MM.1S (cell line): ENCODE measurements at regions not wholly inside any gene's neighbourhood (a gene's known extent, or its start where the extent isn't known, plus 50 kb on each side); places are given as distances from the start of the nearest gene placed in this dataset.

Experiments used
- DNase-seq: peaks from one replicate; pipeline ENCODE4 v3.0.0-alpha.2; 2015
- H2AFZ ChIP-seq: fragments of 300-600 bp; sonication (generic); 2 replicates; pipeline ENCODE4 v1.6.0; 2016; ENCODE audit warnings: antibody characterized with exemption, low read length
- H3F3A ChIP-seq: fragments of 300-600 bp; sonication (generic); 2 replicates; pipeline ENCODE4 v1.6.1; 2016; ENCODE audit warnings: mild to moderate bottlenecking, antibody characterized with exemption, low read length, moderate library complexity, mixed read lengths; ENCODE audit not compliant: insufficient read depth
- H3K27ac ChIP-seq: fragments of 300-600 bp; sonication (generic); 2 replicates; pipeline ENCODE4 v1.5.1; 2016; ENCODE audit warnings: mild to moderate bottlenecking, low read length
- H3K27me3 ChIP-seq: fragments of 300-600 bp; sonication (generic); replicated peaks from 2 replicates; pipeline ENCODE4 v1.6.0; 2016; ENCODE audit warnings: low read length; ENCODE audit not compliant: insufficient read depth
- H3K36me3 ChIP-seq: fragments of 300-600 bp; sonication (generic); replicated peaks from 2 replicates; pipeline ENCODE4 v1.6.1; 2016; ENCODE audit warnings: mild to moderate bottlenecking, low read length, mixed read lengths; ENCODE audit not compliant: insufficient read depth
- H3K4me1 ChIP-seq: fragments of 300-600 bp; sonication (generic); 2 replicates; pipeline ENCODE4 v1.6.1; 2016; ENCODE audit warnings: low read length, mixed read lengths
- H3K4me2 ChIP-seq: fragments of 300-600 bp; sonication (generic); 2 replicates; pipeline ENCODE4 v1.6.0; 2016; ENCODE audit warnings: low read depth, low read length
- H3K4me3 ChIP-seq: fragments of 300-600 bp; sonication (generic); 2 replicates; pipeline ENCODE4 v1.5.1; 2016; ENCODE audit warnings: low read length, mixed read lengths
- H3K79me2 ChIP-seq: fragments of 300-600 bp; sonication (generic); 2 replicates; pipeline ENCODE4 v1.6.1; 2016; ENCODE audit warnings: mixed run types, low read length, mixed read lengths
- H3K9ac ChIP-seq: fragments of 300-600 bp; sonication (generic); 2 replicates; pipeline ENCODE4 v1.6.1; 2016; ENCODE audit warnings: low read length, mixed read lengths
- H3K9me2 ChIP-seq: fragments of 300-600 bp; sonication (generic); replicated peaks from 2 replicates; pipeline ENCODE4 v1.6.1; 2016; ENCODE audit warnings: mild to moderate bottlenecking, low read length, mixed read lengths; ENCODE audit not compliant: insufficient read depth
- H3K9me3 ChIP-seq: fragments of 300-600 bp; sonication (generic); replicated peaks from 2 replicates; pipeline ENCODE4 v1.6.1; 2016; ENCODE audit warnings: mild to moderate bottlenecking, low read length, mixed read lengths; ENCODE audit not compliant: insufficient read depth
- H4K20me1 ChIP-seq: fragments of 300-600 bp; sonication (generic); 2 replicates; pipeline ENCODE4 v1.6.1; 2016; ENCODE audit warnings: mild to moderate bottlenecking, low read length, moderate library complexity, mixed read lengths; ENCODE audit not compliant: insufficient read depth
- EZH2 ChIP-seq: fragments of 300-600 bp; sonication (generic); optimal IDR thresholded peaks from 2 replicates; pipeline ENCODE3; 2017; ENCODE audit warnings: low read depth, mild to moderate bottlenecking, antibody characterized with exemption, low read length, mixed read lengths
- EZH2phosphoT487 ChIP-seq: fragments of 300-600 bp; sonication (generic); IDR thresholded peaks from 2 replicates; pipeline ENCODE4 v1.6.1; 2018; ENCODE audit warnings: antibody characterized with exemption, low read length
- TF ChIP-seq, protein P1 (sequence below): fragments of 300-600 bp; sonication (generic); IDR thresholded peaks from 2 replicates; pipeline ENCODE4 v1.5.1; 2016; ENCODE audit warnings: antibody characterized with exemption, low read length, mixed read lengths

- H3K4me1 ChIP-seq, result no peaks in the 10 kb centered on the region
- H3K27ac ChIP-seq, result no peak overlapping the region
- no peaks in the 10 kb centered on the region for H3K79me2 ChIP-seq
- H3K27me3 ChIP-seq, result peaks cover 95% of the 10 kb centered on the region
- no peak overlapping the region for H3K4me2 ChIP-seq
- H3K36me3 ChIP-seq, result no peaks in the 10 kb centered on the region
- no peaks in the 10 kb centered on the region for H3K9me3 ChIP-seq
- no peak overlapping the region for H2AFZ ChIP-seq
- H3K4me3 ChIP-seq, result no peak overlapping the region
- H4K20me1 ChIP-seq, result no peaks in the 10 kb centered on the region
- no peak for TF ChIP-seq EZH2phosphoT487
- TF ChIP-seq, protein P1, sequence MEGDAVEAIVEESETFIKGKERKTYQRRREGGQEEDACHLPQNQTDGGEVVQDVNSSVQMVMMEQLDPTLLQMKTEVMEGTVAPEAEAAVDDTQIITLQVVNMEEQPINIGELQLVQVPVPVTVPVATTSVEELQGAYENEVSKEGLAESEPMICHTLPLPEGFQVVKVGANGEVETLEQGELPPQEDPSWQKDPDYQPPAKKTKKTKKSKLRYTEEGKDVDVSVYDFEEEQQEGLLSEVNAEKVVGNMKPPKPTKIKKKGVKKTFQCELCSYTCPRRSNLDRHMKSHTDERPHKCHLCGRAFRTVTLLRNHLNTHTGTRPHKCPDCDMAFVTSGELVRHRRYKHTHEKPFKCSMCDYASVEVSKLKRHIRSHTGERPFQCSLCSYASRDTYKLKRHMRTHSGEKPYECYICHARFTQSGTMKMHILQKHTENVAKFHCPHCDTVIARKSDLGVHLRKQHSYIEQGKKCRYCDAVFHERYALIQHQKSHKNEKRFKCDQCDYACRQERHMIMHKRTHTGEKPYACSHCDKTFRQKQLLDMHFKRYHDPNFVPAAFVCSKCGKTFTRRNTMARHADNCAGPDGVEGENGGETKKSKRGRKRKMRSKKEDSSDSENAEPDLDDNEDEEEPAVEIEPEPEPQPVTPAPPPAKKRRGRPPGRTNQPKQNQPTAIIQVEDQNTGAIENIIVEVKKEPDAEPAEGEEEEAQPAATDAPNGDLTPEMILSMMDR, result no peak
- no peak for TF ChIP-seq EZH2
- DNase-seq, result no peak
- no peaks in the 10 kb centered on the region for H3F3A ChIP-seq
- H3K9ac ChIP-seq, result no peak overlapping the region
- no peaks in the 10 kb centered on the region for H3K9me2 ChIP-seq
Observed at GRCh38 chr11:71341596-71341995, 89.2 kb upstream of the SHANK2 start.

- Histone ChIP-seq H3K4me2 (no peak overlapping the region), H4K20me1 (no peaks in the 10 kb centered on the region), H3K27me3 (peaks cover 95% of the 10 kb centered on the region), H3K9me2 (no peaks in the 10 kb centered on the region), H3K9ac (no peak overlapping the region), H3K9me3 (no peaks in the 10 kb centered on the region), H3K4me1 (no peaks in the 10 kb centered on the region), H3K27ac (no peak overlapping the region), H3K79me2 (no peaks in the 10 kb centered on the region), H3K36me3 (no peaks in the 10 kb centered on the region), H2AFZ (no peak overlapping the region), H3F3A (no peaks in the 10 kb centered on the region), H3K4me3 (no peak overlapping the region)
- TF ChIP-seq, protein P1, result no peak
- TF ChIP-seq EZH2phosphoT487, result no peak
- no peak for TF ChIP-seq EZH2
- no peak for DNase-seq
Observed at GRCh38 chr11:71341173-71341572, 88.8 kb upstream of the SHANK2 start.

DNA sequence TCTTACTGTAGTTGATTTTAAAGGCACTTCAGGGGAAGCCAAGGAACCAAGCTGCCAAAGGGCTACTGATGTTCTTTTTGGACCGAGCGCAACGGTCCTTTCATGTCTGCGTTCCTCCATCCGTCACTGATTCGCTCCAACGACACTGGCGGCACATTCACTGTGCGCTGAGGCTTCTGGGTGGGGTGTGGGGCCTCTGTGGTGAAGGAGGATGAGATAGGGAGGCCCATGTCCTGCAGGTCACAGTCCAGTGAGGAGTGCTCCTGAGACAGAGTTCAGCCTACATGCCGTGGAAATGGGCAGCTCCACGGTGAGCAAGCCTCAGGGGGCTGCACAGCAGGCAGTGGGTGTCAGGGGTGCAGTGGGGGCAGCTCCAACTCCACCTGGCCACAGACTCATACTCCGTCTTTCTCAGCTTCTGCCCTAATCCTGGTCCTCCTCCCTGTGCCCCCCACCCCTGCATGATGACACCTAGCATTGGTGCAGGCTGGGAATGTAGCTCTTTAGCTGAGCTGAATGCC is 87.8 kb upstream of the SHANK2 start:
- no peak for DNase-seq
- Histone ChIP-seq H3K79me2 (no peaks in the 10 kb centered on the region), H3K36me3 (no peaks in the 10 kb centered on the region), H2AFZ (no peak overlapping the region), H3K4me2 (no peak overlapping the region), H3K9ac (no peak overlapping the region), H3K9me3 (no peaks in the 10 kb centered on the region), H4K20me1 (no peaks in the 10 kb centered on the region), H3K9me2 (no peaks in the 10 kb centered on the region), H3F3A (no peaks in the 10 kb centered on the region), H3K27me3 (peaks cover 88% of the 10 kb centered on the region), H3K4me3 (no peak overlapping the region), H3K27ac (no peak overlapping the region), H3K4me1 (no peaks in the 10 kb centered on the region)
- no peak for TF ChIP-seq EZH2
- no peak for TF ChIP-seq EZH2phosphoT487
- TF ChIP-seq, protein P1, result no peak
